Posterior vena cava (tissue), 2 donors: ENCODE measurements at regions not wholly inside any gene's neighbourhood (a gene's known extent, or its start where the extent isn't known, plus 50 kb on each side); places are given as distances from the start of the nearest gene placed in this dataset.
"Not testable (repeated sequence)": the region's sequence is repeated elsewhere in the genome, so short reads cannot be mapped to it uniquely, and the experiment has no call there.

ENCODE experiments used
- DNase-seq: peaks from one replicate; pipeline ENCODE4 v3.0.0-alpha.2; 2020; ENCODE audit warnings: low spot score
- intact Hi-C, 2 donors: fragments of 100-400 bp; cut with DNase I; formaldehyde crosslinking; loops; one replicate each; pipeline versions ENCODE4 v1.14.1 to v1.14.2; 2022 to 2023
- donor health status: DM: yes; HTN: yes; CAD: no.
- donor health status: DM: yes; HTN: yes; CAD: no.

DNA sequence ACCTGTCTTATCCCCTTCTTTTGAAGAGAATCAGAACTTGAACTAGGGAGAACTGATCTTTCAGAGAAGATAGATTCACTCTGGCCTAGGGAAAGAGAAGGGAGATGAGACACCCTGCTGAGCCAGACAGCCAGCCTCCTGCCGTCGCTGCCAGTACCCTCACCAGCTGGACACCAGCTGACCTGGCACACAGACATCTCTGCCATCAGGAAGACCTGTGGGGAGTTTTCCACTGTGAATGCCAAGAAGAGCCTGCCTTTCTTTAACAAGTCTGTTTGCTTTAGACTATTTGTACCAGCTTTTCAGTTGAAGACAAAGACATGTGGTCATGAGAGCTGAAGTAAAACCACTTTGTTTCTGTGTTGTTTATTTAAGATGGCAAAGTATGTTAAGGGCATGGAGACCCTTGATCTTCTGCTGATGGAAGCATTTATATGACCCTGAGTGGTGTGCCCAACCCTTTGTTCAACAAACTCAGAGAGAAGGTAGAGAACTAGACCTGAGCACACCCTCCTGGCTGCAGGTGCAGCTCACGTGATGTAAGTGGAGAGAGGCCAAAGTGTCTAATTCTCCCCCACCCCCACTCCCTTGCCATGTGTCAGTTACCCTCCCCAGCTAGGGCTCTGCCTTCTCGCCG, 82.3 kb upstream of the SLC24A3 start:
- DNase-seq, result no peak
- intact Hi-C loops, result no loop called here

GRCh38 chr20:19130613-19130984, 81.8 kb upstream of the SLC24A3 start:
- DNase-seq, result no peak
- intact Hi-C loops, result no loop called here

GRCh38 chr20:19137641-19138040, 74.8 kb upstream of the SLC24A3 start:
- no peak for DNase-seq
- intact Hi-C loops, result no loop called here

GRCh38 chr20:19138758-19139157, 73.7 kb upstream of the SLC24A3 start:
- DNase-seq, result no peak
- intact Hi-C loops, result no loop called here

- intact Hi-C loops, DNase-seq: not testable (repeated sequence)
Observed at GRCh38 chr20:19139584-19139983, 72.9 kb upstream of the SLC24A3 start.

DNA sequence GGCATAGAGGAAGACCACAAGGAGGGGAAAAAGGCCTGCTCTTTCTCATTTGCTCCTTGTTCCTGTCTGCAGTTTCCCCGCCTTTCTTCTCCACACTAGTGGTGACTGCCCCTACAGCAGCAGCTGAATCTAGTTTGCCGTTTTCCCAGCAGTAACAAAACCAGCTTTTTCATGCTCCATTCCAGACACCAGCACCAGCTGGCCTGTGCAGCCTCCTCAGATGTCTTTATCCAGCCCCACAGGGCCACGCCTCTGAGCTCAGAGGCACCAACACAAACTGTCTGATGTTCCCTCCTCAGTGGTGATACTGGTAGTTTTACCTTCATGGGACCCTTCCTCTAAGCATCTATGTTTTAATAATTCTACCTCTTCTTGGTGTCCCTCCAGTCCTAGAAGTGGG, 70.4 kb upstream of the SLC24A3 start:
- no peak for DNase-seq
- intact Hi-C loops, result no loop called here

DNA sequence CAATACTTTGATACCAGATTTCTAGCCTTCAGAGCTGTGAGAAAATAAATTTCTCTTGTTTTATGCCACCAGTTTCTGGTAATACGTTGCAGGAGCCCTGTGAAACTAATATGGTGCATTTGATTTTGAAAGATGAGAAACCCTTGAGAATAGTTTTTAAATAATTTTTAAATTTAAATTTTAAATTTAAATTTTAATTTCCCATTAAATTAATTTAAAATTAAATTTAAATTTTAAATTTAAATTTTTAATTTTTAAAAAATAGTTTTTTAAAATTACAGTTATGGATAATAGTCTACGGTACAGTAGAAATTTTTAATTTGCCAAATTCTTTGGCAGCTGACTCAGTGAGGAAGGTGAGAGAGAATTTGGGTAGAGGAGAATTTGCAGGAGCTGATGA, 68.6 kb upstream of the SLC24A3 start:
- intact Hi-C loops, result no loop called here
- no peak for DNase-seq

DNA sequence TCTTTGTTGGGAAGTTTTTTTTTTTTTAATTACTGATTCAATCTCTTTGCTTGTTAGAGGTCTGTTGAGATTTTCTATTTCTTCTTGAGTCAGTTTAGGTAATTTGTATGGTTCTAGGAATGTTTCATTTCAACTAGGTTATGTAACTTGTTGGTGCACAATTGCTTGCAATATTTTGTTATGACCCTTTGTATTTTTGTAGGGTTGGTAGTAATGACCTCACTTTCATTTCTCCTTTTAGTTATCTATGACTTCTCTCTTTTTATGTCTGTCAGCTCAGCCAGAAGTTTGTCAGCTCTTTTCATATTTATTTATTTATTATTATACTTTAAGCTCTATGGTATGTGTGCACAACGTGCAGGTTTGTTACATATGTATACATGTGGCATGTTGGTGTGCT, 51.1 kb upstream of the SLC24A3 start:
- intact Hi-C loops, result no loop called here
- no peak for DNase-seq
